Mesendoderm (in vitro differentiated cells): ENCODE measurements at regions not wholly inside any gene's neighbourhood (a gene's known extent, or its start where the extent isn't known, plus 50 kb on each side); places are given as distances from the start of the nearest gene placed in this dataset.
"Not testable (repeated sequence)": the region's sequence is repeated elsewhere in the genome, so short reads cannot be mapped to it uniquely, and the experiment has no call there.

ENCODE experiments used
- DNase-seq: peaks from one replicate; pipeline ENCODE4 v3.0.0; 2013
- H2AK5ac ChIP-seq: 2 replicates; pipeline ENCODE4 v1.6.1; 2013; ENCODE audit warnings: low read length, inconsistent platforms
- H2BK120ac ChIP-seq: 2 replicates; pipeline ENCODE4 v1.6.1; 2013; ENCODE audit warnings: low read depth, mild to moderate bottlenecking, low read length, moderate library complexity, mixed read lengths
- H2BK15ac ChIP-seq: replicated peaks from 2 replicates; pipeline ENCODE4 v1.6.1; 2013; ENCODE audit warnings: low read depth, mild to moderate bottlenecking, moderate library complexity
- H2BK5ac ChIP-seq: 2 replicates; pipeline ENCODE4 v1.6.1; 2013; ENCODE audit warnings: low read length, inconsistent platforms
- H3K18ac ChIP-seq: 2 replicates; pipeline ENCODE4 v1.6.1; 2013; ENCODE audit warnings: mild to moderate bottlenecking, low read length, mixed read lengths
- H3K23ac ChIP-seq: one replicate; pipeline ENCODE4 v1.6.1; 2013; ENCODE audit warnings: low read length
- H3K27ac ChIP-seq: 2 replicates; pipeline ENCODE4 v1.5.1; 2013; ENCODE audit warnings: low read depth, mild to moderate bottlenecking, inconsistent platforms, low read length, moderate library complexity
- H3K27me3 ChIP-seq: 2 replicates; pipeline ENCODE4 v1.6.1; 2013; ENCODE audit warnings: low read length, control low read depth, mild to moderate bottlenecking, inconsistent platforms; ENCODE audit not compliant: insufficient read depth, poor library complexity
- H3K36me3 ChIP-seq: 2 replicates; pipeline ENCODE4 v1.6.1; 2013; ENCODE audit warnings: low read length, inconsistent platforms; ENCODE audit not compliant: control insufficient read depth, insufficient read depth
- H3K4ac ChIP-seq: one replicate; pipeline ENCODE4 v1.6.1; 2013; ENCODE audit warnings: low read depth, mild to moderate bottlenecking, low read length, moderate library complexity
- H3K4me1 ChIP-seq: 2 replicates; pipeline ENCODE4 v1.6.1; 2013; ENCODE audit warnings: low read depth, low read length, inconsistent platforms; ENCODE audit not compliant: control insufficient read depth
- H3K4me2 ChIP-seq: 2 replicates; pipeline ENCODE4 v1.6.1; 2013; ENCODE audit warnings: low read length
- H3K4me3 ChIP-seq: 2 replicates; pipeline ENCODE4 v1.5.1; 2013; ENCODE audit warnings: mild to moderate bottlenecking, low read length
- H3K56ac ChIP-seq: one replicate; pipeline ENCODE4 v1.6.1; 2013; ENCODE audit warnings: low read length
- H3K79me1 ChIP-seq: 2 replicates; pipeline ENCODE4 v1.6.1; 2013; ENCODE audit warnings: low read length, inconsistent platforms
- H3K79me2 ChIP-seq: 2 replicates; pipeline ENCODE4 v1.6.1; 2013; ENCODE audit warnings: mild to moderate bottlenecking, low read length; ENCODE audit not compliant: control insufficient read depth, insufficient read depth
- H3K9ac ChIP-seq: 2 replicates; pipeline ENCODE4 v1.6.1; 2013; ENCODE audit warnings: low read length, inconsistent platforms
- H4K5ac ChIP-seq: one replicate; pipeline ENCODE4 v1.6.1; 2013; ENCODE audit warnings: low read length
- H4K8ac ChIP-seq: one replicate; pipeline ENCODE4 v1.6.1; 2013; ENCODE audit warnings: low read depth, mild to moderate bottlenecking, control low read depth, low read length, moderate library complexity
- WGBS: extraction: QIAGEN DNeasy Blood & Tissue Kit; methylation state at CpG from one replicate; pipeline ENCODE4 v1.1.7; 2013; ENCODE audit warnings: low lambda C conversion rate, missing lambda C conversion rate; ENCODE audit not compliant: insufficient coverage; ENCODE audit errors: extremely low coverage; 5-methylcytosine and 5-hydroxymethylcytosine counted together

GRCh38 chr6:167405778-167406532 lies 81.1 kb downstream of the TTLL2 start:
- Histone ChIP-seq H2BK15ac (no peak overlapping the region), H3K4me3 (no peak overlapping the region), H4K8ac (no peak overlapping the region), H3K27me3 (no peaks in the 10 kb centered on the region), H3K79me2 (no peaks in the 10 kb centered on the region), H3K4me2 (no peak overlapping the region), H2BK120ac (no peak overlapping the region), H3K4ac (no peak overlapping the region), H3K27ac (no peak overlapping the region), H2AK5ac (no peak overlapping the region), H3K56ac (no peak overlapping the region), H3K4me1 (no peaks in the 10 kb centered on the region), H3K79me1 (no peaks in the 10 kb centered on the region), H3K18ac (no peak overlapping the region), H3K36me3 (no peaks in the 10 kb centered on the region), H4K5ac (no peak overlapping the region), H2BK5ac (no peak overlapping the region), H3K23ac (no peak overlapping the region), H3K9ac (no peak overlapping the region)
- WGBS: no CpG with 5 or more reads among the region's 14 CpGs
- DNase-seq: no peak

- H2BK5ac ChIP-seq: not testable (repeated sequence)
These were observed 81.8 kb downstream of the TTLL2 start for GRCh38 chr6:167406533-167407238.

GRCh38 chr6:167407239-167408064 lies 82.6 kb downstream of the TTLL2 start:
- no peaks in the 10 kb centered on the region for H3K79me1 ChIP-seq
- no peak overlapping the region for H2BK5ac ChIP-seq
- H3K27ac ChIP-seq: no peak overlapping the region
- no peak overlapping the region for H4K5ac ChIP-seq
- no peak overlapping the region for H3K4me3 ChIP-seq
- H3K4me2 ChIP-seq: no peak overlapping the region
- H2BK120ac ChIP-seq: no peak overlapping the region
- no peak overlapping the region for H3K4ac ChIP-seq
- no peak overlapping the region for H3K23ac ChIP-seq
- H2AK5ac ChIP-seq: no peak overlapping the region
- no peak overlapping the region for H4K8ac ChIP-seq
- H3K36me3 ChIP-seq: no peaks in the 10 kb centered on the region
- no peak overlapping the region for H3K18ac ChIP-seq
- no peaks in the 10 kb centered on the region for H3K27me3 ChIP-seq
- no peak overlapping the region for H3K9ac ChIP-seq
- H3K4me1 ChIP-seq: no peaks in the 10 kb centered on the region
- H3K79me2 ChIP-seq: no peaks in the 10 kb centered on the region
- WGBS: no CpG with 5 or more reads among the region's 19 CpGs
- no peak overlapping the region for H3K56ac ChIP-seq
- no peak overlapping the region for H2BK15ac ChIP-seq
- DNase-seq: no peak

More at GRCh38 chr6:167406533-167407238, 81.8 kb downstream of the TTLL2 start:
- not testable (repeated sequence) for H3K9ac ChIP-seq, H4K5ac ChIP-seq, H3K4me1 ChIP-seq, H3K27me3 ChIP-seq, H3K4ac ChIP-seq, H3K18ac ChIP-seq, H3K23ac ChIP-seq, H2AK5ac ChIP-seq, H3K36me3 ChIP-seq, H2BK15ac ChIP-seq, H3K79me1 ChIP-seq, H2BK120ac ChIP-seq, H4K8ac ChIP-seq, H3K27ac ChIP-seq, H3K4me2 ChIP-seq, H3K79me2 ChIP-seq, DNase-seq, H3K56ac ChIP-seq, H3K4me3 ChIP-seq
- WGBS: no CpG with 5 or more reads among the region's 16 CpGs

GRCh38 chr6:167408235-167408869 lies 83.5 kb downstream of the TTLL2 start:
- Histone ChIP-seq H3K4me2 (no peak overlapping the region), H4K5ac (no peak overlapping the region), H3K18ac (no peak overlapping the region), H3K56ac (no peak overlapping the region), H3K23ac (no peak overlapping the region), H4K8ac (no peak overlapping the region), H3K36me3 (no peaks in the 10 kb centered on the region), H3K4ac (no peak overlapping the region), H3K27ac (no peak overlapping the region), H3K79me1 (no peaks in the 10 kb centered on the region), H3K4me3 (no peak overlapping the region), H3K27me3 (no peaks in the 10 kb centered on the region), H2BK120ac (no peak overlapping the region), H3K4me1 (no peaks in the 10 kb centered on the region), H2BK5ac (no peak overlapping the region), H3K9ac (no peak overlapping the region), H2AK5ac (no peak overlapping the region), H2BK15ac (no peak overlapping the region), H3K79me2 (no peaks in the 10 kb centered on the region)
- whole genome bisulfite sequencing: no CpG with 5 or more reads among the region's 21 CpGs
- no peak for DNase-seq

GRCh38 chr6:167409079-167409478 lies 84.2 kb downstream of the TTLL2 start:
- H3K27me3 ChIP-seq: no peaks in the 10 kb centered on the region
- H3K18ac ChIP-seq: no peak overlapping the region
- no peak overlapping the region for H4K5ac ChIP-seq
- WGBS: no CpG with 5 or more reads among the region's 11 CpGs
- no peak overlapping the region for H2BK5ac ChIP-seq
- H3K79me2 ChIP-seq: no peaks in the 10 kb centered on the region
- no peak overlapping the region for H2BK120ac ChIP-seq
- no peaks in the 10 kb centered on the region for H3K4me1 ChIP-seq
- no peak overlapping the region for H3K23ac ChIP-seq
- H3K79me1 ChIP-seq: no peaks in the 10 kb centered on the region
- H3K4ac ChIP-seq: no peak overlapping the region
- no peak overlapping the region for H2BK15ac ChIP-seq
- no peak overlapping the region for H3K4me3 ChIP-seq
- H3K56ac ChIP-seq: no peak overlapping the region
- H4K8ac ChIP-seq: no peak overlapping the region
- DNase-seq: no peak
- no peak overlapping the region for H3K4me2 ChIP-seq
- H3K36me3 ChIP-seq: no peaks in the 10 kb centered on the region
- H2AK5ac ChIP-seq: no peak overlapping the region
- H3K27ac ChIP-seq: no peak overlapping the region
- H3K9ac ChIP-seq: no peak overlapping the region
